Fibroblast of mammary gland (primary cell): ENCODE measurements at regions not wholly inside any gene's neighbourhood (a gene's known extent, or its start where the extent isn't known, plus 50 kb on each side); places are given as distances from the start of the nearest gene placed in this dataset.
"Not testable (repeated sequence)": the region's sequence is repeated elsewhere in the genome, so short reads cannot be mapped to it uniquely, and the experiment has no call there.

Experiments
- DNase-seq: peaks from one replicate; pipeline ENCODE4 v3.0.0-alpha.2; 2010; ENCODE audit warnings: low read depth
- H3K4me3 ChIP-seq: 2 replicates; pipeline ENCODE4 v1.5.1; 2011; ENCODE audit warnings: low read depth, mild to moderate bottlenecking, low read length, moderate library complexity; ENCODE audit not compliant: control insufficient read depth
- TF ChIP-seq, protein P1 (sequence below): conservative IDR thresholded peaks from 2 replicates; pipeline ENCODE4 v1.5.1; 2011; ENCODE audit warnings: low read depth, low read length, inconsistent platforms; ENCODE audit not compliant: control insufficient read depth, insufficient read depth

DNA sequence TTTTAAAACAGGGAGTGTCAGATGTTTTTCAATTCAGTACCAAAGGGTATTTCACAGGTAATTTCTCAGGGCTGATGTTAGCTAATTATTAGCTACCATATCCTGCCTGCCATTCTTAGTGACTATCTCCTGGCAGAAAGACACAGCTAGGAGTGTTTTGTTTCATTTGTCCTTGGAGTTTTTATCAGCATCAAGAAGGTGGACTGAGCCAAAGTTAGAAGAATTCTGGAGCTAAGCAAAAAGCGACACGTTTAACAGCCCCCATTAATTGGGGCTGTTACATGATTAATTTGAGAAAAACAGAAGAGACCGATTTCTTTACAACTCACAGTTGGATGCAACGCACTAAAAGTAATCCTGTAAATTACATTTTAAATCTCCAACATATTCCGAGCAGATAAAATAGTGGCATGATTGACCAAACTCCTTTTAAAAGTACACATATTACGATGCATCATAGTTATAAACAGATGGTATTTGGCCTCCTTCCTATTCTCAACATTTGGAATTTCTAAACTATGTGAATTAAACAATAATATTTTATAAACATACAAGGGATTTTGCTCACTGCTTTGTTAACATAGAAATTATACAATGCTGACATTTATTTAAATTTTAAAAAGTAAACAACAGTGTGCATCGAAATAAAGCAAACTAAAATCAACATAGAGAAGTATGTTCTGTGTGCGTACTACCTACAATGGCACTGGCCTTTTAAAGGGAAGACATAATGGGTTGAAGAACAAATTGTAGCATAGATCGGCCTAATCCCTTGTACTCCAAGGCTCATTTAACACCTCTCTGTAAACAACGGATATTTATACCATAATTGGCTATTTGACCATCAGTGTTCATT, 585.1 kb downstream of the ZEB2 start:
- H3K4me3 ChIP-seq, result no peak overlapping the region
- DNase-seq, result no peak
- TF ChIP-seq, protein P1, sequence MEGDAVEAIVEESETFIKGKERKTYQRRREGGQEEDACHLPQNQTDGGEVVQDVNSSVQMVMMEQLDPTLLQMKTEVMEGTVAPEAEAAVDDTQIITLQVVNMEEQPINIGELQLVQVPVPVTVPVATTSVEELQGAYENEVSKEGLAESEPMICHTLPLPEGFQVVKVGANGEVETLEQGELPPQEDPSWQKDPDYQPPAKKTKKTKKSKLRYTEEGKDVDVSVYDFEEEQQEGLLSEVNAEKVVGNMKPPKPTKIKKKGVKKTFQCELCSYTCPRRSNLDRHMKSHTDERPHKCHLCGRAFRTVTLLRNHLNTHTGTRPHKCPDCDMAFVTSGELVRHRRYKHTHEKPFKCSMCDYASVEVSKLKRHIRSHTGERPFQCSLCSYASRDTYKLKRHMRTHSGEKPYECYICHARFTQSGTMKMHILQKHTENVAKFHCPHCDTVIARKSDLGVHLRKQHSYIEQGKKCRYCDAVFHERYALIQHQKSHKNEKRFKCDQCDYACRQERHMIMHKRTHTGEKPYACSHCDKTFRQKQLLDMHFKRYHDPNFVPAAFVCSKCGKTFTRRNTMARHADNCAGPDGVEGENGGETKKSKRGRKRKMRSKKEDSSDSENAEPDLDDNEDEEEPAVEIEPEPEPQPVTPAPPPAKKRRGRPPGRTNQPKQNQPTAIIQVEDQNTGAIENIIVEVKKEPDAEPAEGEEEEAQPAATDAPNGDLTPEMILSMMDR, result no peak

DNA sequence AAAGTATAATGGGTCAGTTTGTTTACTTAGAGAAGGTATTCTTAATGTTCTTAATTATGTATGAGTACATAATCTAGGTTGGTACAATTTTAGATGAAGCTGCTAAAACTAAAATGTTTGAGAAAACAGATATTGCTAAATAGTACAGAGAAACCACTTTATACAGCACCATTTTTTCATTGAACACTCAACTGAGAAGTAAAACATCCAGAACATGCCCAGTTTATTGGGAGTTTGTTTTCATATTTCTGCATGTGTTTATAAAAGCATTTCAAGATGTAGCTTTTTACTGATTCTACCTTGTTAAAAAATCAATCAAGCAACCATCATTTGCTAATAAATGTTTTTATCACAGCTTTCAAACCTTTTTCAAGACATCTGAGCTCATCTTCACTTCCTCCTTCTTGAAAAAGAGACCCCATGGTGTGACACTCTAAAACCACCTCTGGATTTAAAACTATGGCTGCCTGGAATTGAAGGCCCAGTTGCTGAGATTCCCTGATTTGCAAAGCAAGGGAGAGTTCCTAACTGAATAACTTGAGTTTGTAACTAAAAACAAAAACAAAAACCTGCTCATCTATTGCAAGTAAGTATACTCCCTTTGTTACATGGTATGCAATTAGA, 585.9 kb downstream of the ZEB2 start:
- TF ChIP-seq, protein P1, result no peak
- DNase-seq, result no peak
- no peak overlapping the region for H3K4me3 ChIP-seq

DNA sequence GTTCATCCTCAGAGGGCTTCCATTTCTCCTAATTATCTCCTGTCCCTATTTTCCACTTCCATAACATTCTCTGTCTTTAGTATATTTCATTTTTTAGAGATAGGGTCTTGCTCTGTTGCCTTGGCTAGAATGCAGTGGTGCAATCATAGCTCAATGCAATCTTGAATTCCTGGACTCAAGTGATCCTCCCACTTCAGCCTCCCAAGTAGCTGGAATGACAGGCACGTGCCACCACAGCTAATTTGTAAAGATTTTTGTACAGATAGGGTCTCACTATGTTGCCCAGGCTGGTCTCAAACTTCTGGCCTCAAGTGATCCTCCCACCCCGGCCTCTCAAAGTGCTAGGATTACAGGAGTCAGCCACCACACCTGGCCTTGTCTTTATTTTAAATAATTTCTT, 589.0 kb downstream of the ZEB2 start:
- H3K4me3 ChIP-seq, result no peak overlapping the region
- TF ChIP-seq, protein P1, result no peak
- no peak for DNase-seq

DNA sequence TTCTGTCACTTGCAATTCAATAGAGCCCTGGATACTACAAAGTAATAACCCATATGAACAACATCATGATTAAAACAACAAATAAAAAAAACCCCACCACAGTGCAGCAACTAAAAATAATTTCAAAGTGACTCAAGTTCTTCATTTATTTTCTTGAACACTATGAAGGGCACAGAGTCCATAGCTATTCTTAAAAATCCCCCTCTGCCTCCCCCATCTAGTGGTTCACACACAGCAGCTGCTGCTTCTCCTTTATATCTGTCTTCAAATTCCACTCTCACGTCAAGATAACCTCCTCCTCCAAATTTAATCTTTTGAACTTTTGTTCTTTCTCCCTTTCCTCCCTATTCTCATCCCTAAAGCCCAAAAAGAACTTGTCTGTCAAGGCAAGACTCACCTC, 591.3 kb downstream of the ZEB2 start:
- H3K4me3 ChIP-seq, result no peak overlapping the region
- TF ChIP-seq, protein P1, result no peak

DNA sequence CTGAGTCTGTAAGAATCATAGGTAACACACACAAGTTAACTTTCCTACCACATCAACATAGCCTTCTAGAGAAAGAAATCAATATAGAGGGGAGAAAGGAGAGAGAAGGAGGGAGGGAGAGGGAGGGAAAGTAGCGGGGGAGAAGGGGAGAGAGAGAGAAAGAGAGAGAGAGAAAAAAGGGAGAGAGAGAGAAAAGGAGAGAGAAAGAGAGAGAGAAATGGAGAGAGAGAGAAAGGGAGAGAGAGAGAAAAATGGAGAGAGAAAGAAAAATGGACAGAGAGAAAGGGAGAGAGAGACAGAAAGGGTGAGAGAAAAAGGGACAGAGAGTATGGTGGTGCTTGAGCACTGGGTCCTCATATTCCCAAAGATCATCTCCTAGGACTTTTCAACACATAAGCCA, 591.7 kb downstream of the ZEB2 start:
- DNase-seq, result no peak
- no peak overlapping the region for H3K4me3 ChIP-seq
- TF ChIP-seq, protein P1, result no peak

More for the DNA sequence above, 591.3 kb downstream of the ZEB2 start:
- no peak for DNase-seq

DNA sequence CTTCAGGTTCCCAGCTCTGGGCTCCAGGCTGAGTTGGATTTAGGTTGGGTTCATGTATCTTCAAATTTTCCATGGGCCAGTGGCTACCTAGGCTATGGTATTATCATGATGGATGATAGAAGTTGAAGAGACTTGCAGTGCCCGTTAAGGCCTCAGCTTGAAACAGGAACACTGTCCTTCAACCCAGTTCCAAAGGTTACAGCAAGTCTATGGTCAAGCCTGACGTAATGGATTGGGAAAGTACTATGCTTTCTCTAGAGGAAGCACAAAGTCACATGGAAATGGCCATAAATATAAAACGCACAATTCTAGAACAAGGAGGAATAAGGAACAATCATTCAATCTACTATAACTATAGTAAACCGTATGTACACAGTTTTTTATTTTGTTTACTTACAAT, 593.2 kb downstream of the ZEB2 start:
- no peak for DNase-seq
- TF ChIP-seq, protein P1, result no peak
- no peak overlapping the region for H3K4me3 ChIP-seq

DNA sequence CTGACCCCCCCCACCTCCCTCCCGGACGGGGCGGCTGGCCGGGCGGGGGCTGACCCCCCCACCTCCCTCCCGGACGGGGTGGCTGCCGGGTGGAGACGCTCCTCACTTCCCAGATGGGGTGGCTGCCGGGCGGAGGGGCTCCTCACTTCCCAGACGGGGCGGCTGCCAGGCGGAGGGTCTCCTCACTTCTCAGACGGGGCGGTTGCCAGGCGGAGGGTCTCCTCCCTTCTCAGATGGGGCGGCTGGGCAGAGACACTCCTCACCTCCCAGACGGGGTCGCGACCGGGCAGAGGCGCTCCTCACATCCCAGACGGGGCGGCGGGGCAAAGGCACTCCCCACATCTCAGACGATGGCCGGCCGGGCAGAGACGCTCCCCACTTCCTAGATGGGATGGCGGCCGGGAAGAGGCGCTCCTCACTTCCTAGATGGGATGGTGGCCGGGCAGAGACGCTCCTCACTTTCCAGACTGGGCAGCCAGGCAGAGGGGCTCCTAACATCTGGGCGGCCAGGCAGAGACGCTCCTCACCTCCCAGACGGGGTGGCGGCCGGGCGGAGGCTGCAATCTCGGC, 597.6 kb downstream of the ZEB2 start:
- not testable (repeated sequence) for DNase-seq, H3K4me3 ChIP-seq
